ENCODE measurements at regions not wholly inside any gene's neighbourhood (a gene's known extent, or its start where the extent isn't known, plus 50 kb on each side); places are given as distances from the start of the nearest gene placed in this dataset.

GRCh38 chr15:53074221-53074620 is 284.1 kb upstream of the ONECUT1 start:
- H3K27ac ChIP-seq: no peak overlapping the region
- no peaks in the 10 kb centered on the region for H3K4me1 ChIP-seq
- no peaks in the 10 kb centered on the region for H3K36me3 ChIP-seq
- H3K9me3 ChIP-seq: no peaks in the 10 kb centered on the region
- TF ChIP-seq, protein P1, sequence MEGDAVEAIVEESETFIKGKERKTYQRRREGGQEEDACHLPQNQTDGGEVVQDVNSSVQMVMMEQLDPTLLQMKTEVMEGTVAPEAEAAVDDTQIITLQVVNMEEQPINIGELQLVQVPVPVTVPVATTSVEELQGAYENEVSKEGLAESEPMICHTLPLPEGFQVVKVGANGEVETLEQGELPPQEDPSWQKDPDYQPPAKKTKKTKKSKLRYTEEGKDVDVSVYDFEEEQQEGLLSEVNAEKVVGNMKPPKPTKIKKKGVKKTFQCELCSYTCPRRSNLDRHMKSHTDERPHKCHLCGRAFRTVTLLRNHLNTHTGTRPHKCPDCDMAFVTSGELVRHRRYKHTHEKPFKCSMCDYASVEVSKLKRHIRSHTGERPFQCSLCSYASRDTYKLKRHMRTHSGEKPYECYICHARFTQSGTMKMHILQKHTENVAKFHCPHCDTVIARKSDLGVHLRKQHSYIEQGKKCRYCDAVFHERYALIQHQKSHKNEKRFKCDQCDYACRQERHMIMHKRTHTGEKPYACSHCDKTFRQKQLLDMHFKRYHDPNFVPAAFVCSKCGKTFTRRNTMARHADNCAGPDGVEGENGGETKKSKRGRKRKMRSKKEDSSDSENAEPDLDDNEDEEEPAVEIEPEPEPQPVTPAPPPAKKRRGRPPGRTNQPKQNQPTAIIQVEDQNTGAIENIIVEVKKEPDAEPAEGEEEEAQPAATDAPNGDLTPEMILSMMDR (IDR thresholded peaks at IDR 0.05): no peak
- H3K4me3 ChIP-seq: no peak overlapping the region
- intact Hi-C loops (cut with DNase I): no loop called here
- no peaks in the 10 kb centered on the region for H3K27me3 ChIP-seq
- no peak for DNase-seq (ENCODE audit: low spot score in 2 of 2)

DNA sequence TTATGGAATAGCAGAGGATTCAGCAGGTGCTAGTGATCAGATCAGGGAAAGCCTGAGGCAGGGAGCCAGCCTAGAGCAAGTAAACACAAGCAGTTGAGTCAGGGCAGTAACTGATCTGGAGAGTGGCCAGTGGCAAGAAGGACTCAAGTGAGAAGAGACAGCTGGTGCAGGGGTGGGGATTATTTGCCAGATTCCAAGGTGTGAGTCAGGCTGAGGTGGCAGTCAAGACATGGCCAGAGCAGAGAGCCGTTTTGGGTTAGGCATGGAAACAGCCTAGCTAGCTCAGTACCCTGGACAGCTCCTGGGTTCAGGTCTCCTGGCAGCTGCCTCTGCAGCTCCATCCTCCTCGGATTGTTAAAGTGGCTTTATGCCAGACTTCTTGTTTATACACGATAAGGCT is 281.9 kb upstream of the ONECUT1 start:
- H3K4me1 ChIP-seq: no peaks in the 10 kb centered on the region

DNA sequence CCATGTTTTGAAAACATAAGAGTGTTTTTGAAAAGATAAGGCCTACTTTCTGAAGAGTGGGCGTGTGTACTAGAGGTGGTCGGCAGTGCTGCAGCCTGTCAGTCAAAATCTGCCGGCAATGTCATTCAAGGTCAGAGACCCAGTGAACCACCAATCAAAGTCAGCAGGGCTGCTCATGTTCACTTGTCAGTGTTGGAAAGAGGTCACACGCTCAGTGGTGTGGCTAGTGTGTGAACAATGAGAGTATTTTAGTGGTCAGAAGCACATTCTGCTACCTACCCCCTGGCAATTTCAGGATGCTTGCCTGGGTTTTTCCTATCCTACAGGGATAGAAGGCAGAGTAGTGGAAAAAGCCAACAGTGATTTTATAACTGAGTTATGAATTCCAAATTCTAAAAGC is 278.5 kb upstream of the ONECUT1 start:
- H3K4me1 ChIP-seq: no peaks in the 10 kb centered on the region
- TF ChIP-seq, protein P1 (IDR thresholded peaks at IDR 0.05): no peak
- no peak overlapping the region for H3K4me3 ChIP-seq
- H3K36me3 ChIP-seq: no peaks in the 10 kb centered on the region
- intact Hi-C loops (cut with DNase I): loop anchor here (10.0 kb wide), 1 partner anchor 54 kb away; no protein-coding TSS in a partner anchor
- H3K27me3 ChIP-seq: no peaks in the 10 kb centered on the region
- no peak overlapping the region for H3K27ac ChIP-seq
- DNase-seq (ENCODE audit: low spot score in 2 of 2): no peak
- H3K9me3 ChIP-seq: no peaks in the 10 kb centered on the region

More for the DNA sequence above, 281.9 kb upstream of the ONECUT1 start:
- Histone ChIP-seq H3K27me3 (no peaks in the 10 kb centered on the region), H3K9me3 (no peaks in the 10 kb centered on the region), H3K27ac (no peak overlapping the region), H3K36me3 (no peaks in the 10 kb centered on the region), H3K4me3 (no peak overlapping the region)
- TF ChIP-seq, protein P1 (IDR thresholded peaks at IDR 0.05): no peak
- intact Hi-C loops (cut with DNase I): no loop called here
- DNase-seq (ENCODE audit: low spot score in 2 of 2): no peak

DNA sequence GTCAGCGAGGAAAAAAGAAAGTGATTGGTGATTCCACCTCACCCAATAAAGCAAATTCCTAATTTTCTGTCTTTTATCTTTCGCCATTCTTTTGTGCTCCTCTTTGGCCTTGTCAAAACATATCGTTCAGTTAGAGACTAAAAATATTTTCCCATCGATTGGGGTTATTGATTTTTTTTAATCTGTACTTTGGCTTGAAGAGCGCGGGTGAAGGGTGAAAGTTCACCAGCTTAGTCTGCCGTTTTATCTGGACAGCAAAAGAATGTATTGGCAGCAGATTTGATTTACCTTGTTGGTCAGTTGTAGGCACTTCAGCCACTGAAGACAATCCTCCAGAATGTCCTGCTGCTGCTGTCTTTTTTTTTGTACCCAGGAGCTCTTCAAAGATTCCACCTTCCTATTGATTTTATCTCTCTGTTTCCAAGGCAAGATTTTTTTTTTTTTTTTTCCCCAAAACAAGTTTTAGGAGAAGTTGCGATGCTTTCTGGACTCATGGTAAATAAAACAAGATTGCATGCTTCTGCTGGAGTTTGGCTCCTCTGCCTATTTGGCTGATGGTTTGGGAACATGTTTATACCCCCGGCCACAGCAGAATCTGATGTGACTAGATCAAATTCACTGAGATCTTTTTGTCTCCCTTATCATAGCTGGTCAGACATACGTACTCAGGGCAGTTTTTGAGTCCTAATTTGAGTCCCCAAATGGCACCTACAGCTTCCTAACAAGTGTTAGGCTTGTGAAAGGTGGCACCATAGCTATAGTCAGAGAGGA is 269.3 kb upstream of the ONECUT1 start:
- TF ChIP-seq, protein P1 (IDR thresholded peaks at IDR 0.05): no peak
- Histone ChIP-seq H3K4me3 (no peak overlapping the region), H3K4me1 (no peaks in the 10 kb centered on the region), H3K27ac (no peak overlapping the region), H3K9me3 (no peaks in the 10 kb centered on the region), H3K27me3 (no peaks in the 10 kb centered on the region), H3K36me3 (no peaks in the 10 kb centered on the region)
- intact Hi-C loops (cut with DNase I): loop anchor here (10.0 kb wide), 1 partner anchor 45 kb away; no protein-coding TSS in a partner anchor
- DNase-seq (ENCODE audit: low spot score in 2 of 2): no peak

GRCh38 chr15:53046153-53046790 is 256.1 kb upstream of the ONECUT1 start:
- intact Hi-C loops (cut with DNase I): no loop called here
- no peaks in the 10 kb centered on the region for H3K27me3 ChIP-seq
- no peaks in the 10 kb centered on the region for H3K4me1 ChIP-seq
- no peak overlapping the region for H3K27ac ChIP-seq
- TF ChIP-seq, protein P1 (IDR thresholded peaks at IDR 0.05): no peak
- DNase-seq (ENCODE audit: low spot score in 2 of 2): no peak
- H3K9me3 ChIP-seq: no peaks in the 10 kb centered on the region
- H3K36me3 ChIP-seq: no peaks in the 10 kb centered on the region
- no peak overlapping the region for H3K4me3 ChIP-seq
